Stimulated activated naive CD8-positive, alpha-beta T cell treated with anti-CD3 and anti-CD28 coated beads, Interleukin-15, Interleukin-2, amounts not matched to agents 100 ng/mL and 50 ng/mL, for 24 hours (primary cell): ENCODE measurements at regions not wholly inside any gene's neighbourhood (a gene's known extent, or its start where the extent isn't known, plus 50 kb on each side); places are given as distances from the start of the nearest gene placed in this dataset.
"Not testable (repeated sequence)": the region's sequence is repeated elsewhere in the genome, so short reads cannot be mapped to it uniquely, and the experiment has no call there.

Source experiments
- H3K27ac Mint-ChIP-seq: one replicate; pipeline ENCODE4 v1.8.0; 2021; ENCODE audit warnings: mild to moderate bottlenecking, mixed read lengths
- H3K27me3 Mint-ChIP-seq: one replicate; pipeline ENCODE4 v1.8.0; 2021; ENCODE audit warnings: mixed read lengths
- H3K36me3 Mint-ChIP-seq: one replicate; pipeline ENCODE4 v1.8.0; 2021; ENCODE audit warnings: low read depth, mixed read lengths
- H3K4me1 Mint-ChIP-seq: one replicate; pipeline ENCODE4 v1.8.0; 2021; ENCODE audit warnings: low read depth, mixed read lengths
- H3K4me3 Mint-ChIP-seq: one replicate; pipeline ENCODE4 v1.8.0; 2021; ENCODE audit warnings: mild to moderate bottlenecking, mixed read lengths
- H3K9me3 Mint-ChIP-seq: one replicate; pipeline ENCODE4 v1.8.0; 2021; ENCODE audit warnings: mixed read lengths

DNA sequence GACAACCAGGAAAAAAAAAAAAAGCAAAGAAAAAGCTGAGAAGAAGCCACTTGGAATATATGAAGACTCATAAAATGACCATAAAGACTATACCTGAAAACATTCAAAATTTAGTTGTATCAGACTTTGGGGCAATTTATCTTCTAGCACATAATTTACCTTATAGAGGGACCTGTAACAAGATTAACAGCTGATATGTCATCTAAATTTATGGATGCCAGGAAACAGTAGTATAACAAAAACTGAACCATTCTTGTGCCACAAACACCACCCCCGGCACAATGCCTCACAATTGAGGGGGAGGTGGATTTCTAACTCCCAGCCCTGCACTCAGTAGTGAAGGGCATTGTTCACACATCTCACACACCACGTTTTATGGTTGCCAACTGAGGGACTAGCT lies 1352.0 kb downstream of the BRINP3 start:
- Mint-ChIP-seq H3K36me3 (no peaks in the 10 kb centered on the region), H3K9me3 (peaks cover 19% of the 10 kb centered on the region), H3K4me3 (no peak overlapping the region), H3K4me1 (no peaks in the 10 kb centered on the region), H3K27ac (no peak overlapping the region), H3K27me3 (no peaks in the 10 kb centered on the region)

DNA sequence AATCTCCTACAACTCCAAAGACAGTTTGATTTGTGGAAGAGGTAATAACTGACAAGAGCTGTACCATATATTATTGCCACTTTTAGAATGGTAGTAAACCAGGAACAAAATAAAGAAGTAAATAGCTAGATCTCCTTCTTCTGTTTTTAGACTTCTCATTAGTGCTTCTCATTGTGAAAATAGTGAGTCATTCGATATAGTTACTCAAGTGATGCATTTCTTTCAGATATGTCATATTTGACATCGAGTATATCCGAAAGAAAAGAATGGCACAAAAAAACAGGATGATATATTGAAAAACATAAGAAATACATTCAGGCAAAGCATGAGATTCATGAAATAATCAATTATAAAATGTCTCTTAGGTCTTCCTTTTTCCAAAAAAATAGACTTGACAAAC lies 1346.1 kb downstream of the BRINP3 start:
- Mint-ChIP-seq H3K27me3 (no peaks in the 10 kb centered on the region), H3K36me3 (no peaks in the 10 kb centered on the region), H3K4me3 (no peak overlapping the region), H3K9me3 (peaks cover 13% of the 10 kb centered on the region), H3K4me1 (no peaks in the 10 kb centered on the region), H3K27ac (no peak overlapping the region)

DNA sequence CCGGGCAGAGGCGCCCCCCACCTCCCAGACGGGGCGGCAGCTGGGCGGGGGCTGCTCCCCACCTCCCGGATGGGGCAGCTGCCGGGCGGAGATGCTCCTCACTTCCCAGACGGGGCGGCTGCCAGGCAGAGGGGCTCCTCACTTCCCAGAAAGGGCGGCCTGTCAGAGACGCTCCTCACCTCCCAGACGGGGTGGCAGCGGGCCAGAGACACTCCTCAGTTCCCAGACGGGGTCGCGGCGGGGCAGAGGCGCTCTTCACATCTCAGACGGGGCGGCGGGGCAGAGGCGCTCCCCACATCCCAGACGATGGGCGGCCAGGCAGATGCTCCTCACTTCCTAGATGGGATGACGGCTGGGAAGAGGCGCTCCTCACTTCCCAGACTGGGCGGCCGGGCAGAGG lies 1337.9 kb downstream of the BRINP3 start:
- H3K4me3 Mint-ChIP-seq, H3K36me3 Mint-ChIP-seq, H3K4me1 Mint-ChIP-seq, H3K27me3 Mint-ChIP-seq, H3K27ac Mint-ChIP-seq, H3K9me3 Mint-ChIP-seq: not testable (repeated sequence)

DNA sequence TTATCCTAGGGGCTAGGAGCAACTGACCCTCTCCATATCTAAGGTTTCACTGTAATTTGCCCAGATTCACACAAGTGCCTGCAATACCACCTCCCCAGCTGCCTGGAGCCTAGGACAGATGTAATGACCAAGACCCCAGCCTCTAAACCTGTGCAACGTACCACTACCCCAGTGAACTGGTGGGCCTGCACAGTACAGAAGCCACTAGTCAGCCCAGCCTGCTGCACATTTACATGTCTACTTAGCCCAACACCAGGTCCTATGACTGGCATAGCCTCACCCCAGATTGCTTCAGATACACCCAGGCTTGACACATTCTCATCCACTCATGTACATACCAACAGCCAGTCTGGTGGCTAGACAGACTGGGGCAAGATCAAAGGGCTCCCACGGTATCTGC lies 1336.6 kb downstream of the BRINP3 start:
- Mint-ChIP-seq H3K36me3 (no peaks in the 10 kb centered on the region), H3K4me3 (no peak overlapping the region), H3K4me1 (no peaks in the 10 kb centered on the region), H3K9me3 (peaks cover 7% of the 10 kb centered on the region), H3K27ac (no peak overlapping the region), H3K27me3 (no peaks in the 10 kb centered on the region)

DNA sequence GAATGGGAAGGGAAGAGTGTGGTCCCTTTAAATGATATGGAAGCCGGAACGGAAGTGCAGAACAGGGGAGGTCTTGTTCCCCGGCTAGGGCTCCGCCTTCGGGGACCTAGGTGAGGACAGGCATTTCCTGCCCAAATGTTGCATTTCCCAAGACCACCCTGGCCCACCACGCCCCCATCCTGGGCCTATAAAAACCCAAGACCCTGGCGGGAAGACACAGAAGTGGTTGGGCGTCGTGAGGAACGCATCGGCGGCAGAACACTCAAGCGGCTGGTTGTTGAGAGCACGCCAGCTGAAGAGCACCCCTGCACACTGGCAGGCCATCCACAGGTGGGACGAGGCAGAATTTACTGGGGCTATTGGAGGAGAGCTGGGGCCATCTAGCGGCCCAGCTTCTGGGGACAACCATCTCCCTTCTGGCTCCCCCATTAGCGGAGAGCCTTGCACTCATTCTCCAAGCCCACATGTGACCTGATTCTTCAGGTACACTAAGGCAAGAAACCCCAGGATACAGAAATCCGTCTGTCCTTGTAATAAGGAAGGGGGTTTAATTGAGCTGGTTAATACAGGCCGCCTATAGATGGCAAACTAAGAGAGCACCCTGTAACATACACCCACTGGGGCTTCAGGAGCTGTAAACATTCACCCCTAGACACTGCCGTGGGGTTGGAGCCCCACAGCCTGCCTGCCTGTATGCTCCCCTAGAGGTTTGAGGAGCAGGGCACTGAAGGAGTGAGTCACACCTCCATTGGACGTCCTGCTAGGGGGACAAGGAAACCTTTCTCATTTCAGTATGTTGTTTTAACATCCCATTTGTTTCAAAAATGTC lies 1327.9 kb downstream of the BRINP3 start:
- Mint-ChIP-seq H3K36me3 (no peaks in the 10 kb centered on the region), H3K9me3 (peaks cover 4% of the 10 kb centered on the region), H3K27me3 (no peaks in the 10 kb centered on the region), H3K4me1 (no peaks in the 10 kb centered on the region), H3K4me3 (no peak overlapping the region), H3K27ac (no peak overlapping the region)

DNA sequence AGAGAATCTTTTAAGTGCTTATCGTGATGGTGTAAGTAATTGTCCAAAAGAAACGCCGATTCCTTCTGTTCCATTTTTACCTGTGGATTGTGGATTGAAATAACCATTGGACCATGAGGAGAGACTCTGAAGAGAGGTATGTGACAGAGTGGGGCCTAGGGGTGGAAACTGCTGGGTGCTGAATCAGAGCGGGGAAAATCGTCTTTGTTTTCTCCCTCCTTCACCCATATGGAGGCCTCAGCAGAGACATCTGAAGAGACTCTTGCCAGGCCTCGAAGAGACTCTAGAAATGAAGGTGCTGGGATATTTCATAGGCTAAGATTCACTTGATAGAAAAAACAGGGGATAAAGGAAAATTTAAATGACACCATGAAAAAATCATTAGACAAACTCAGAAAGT lies 1327.0 kb downstream of the BRINP3 start:
- Mint-ChIP-seq H3K36me3 (no peaks in the 10 kb centered on the region), H3K27me3 (no peaks in the 10 kb centered on the region), H3K4me3 (no peak overlapping the region), H3K27ac (no peak overlapping the region), H3K9me3 (peaks cover 6% of the 10 kb centered on the region), H3K4me1 (no peaks in the 10 kb centered on the region)

DNA sequence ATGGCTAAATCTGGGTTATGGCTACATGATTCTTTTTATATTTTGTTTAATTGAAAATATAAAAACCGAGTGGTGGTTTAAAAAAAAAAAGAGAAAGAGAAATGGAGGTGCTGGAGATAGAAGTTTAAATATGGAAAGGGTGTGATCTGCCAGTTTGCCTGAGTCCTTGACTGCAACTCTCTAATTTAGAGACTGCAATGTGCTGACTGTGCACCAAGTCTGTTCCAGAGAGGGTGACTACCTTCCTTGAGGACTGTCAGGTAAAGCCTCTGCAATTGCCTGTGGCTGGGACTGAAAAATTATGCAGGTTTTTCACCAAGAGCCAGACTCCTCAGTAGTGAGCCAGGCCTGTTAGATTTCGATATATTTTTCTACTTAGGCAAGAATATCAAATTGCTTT lies 1326.3 kb downstream of the BRINP3 start:
- Mint-ChIP-seq H3K4me1 (no peaks in the 10 kb centered on the region), H3K9me3 (peaks cover 11% of the 10 kb centered on the region), H3K27ac (no peak overlapping the region), H3K36me3 (no peaks in the 10 kb centered on the region), H3K4me3 (no peak overlapping the region), H3K27me3 (no peaks in the 10 kb centered on the region)

DNA sequence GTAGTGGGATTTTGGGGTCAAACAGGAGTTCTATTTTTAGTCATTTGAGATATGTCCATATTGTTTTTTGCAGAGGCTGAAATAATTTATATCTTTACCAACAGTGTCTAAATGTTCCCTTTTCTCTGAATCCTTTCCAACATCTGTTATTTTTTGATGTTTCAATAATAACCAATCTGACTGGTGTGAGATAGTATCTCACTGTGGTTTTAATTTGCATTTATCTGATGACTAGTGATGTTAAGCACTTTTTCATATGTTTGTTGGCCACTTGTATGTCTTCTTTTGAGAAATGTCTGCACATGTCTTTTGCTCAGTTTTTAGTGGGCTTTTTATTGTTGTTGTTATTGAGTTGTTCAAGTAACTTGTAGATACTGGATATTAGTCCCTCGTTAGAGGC lies 1325.0 kb downstream of the BRINP3 start:
- H3K36me3 Mint-ChIP-seq, result no peaks in the 10 kb centered on the region
- no peak overlapping the region for H3K27ac Mint-ChIP-seq
- H3K9me3 Mint-ChIP-seq, result peaks cover 11% of the 10 kb centered on the region
- no peak overlapping the region for H3K4me3 Mint-ChIP-seq
- H3K27me3 Mint-ChIP-seq, result no peaks in the 10 kb centered on the region
- H3K4me1 Mint-ChIP-seq, result no peaks in the 10 kb centered on the region

DNA sequence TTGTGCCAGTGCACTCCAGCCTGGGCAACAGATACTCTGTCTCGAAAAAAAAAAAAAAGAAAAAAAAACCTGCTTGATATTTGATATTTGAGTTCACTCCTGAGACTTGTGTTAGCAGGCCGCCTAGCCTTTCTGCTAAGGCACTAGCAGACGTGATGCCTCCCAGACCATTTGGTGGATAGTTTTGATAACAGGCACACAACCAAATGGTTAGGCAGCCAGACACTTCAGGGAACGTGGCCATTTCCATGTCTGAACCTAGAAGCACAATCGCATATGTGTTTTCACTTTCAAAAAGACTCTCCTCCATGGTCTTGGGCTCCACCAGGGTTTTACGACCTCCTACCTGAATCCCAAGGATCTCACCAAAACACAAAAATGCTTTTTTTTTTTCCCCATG lies 1319.5 kb downstream of the BRINP3 start:
- H3K9me3 Mint-ChIP-seq, result peaks cover 11% of the 10 kb centered on the region
- H3K36me3 Mint-ChIP-seq, result no peaks in the 10 kb centered on the region

DNA sequence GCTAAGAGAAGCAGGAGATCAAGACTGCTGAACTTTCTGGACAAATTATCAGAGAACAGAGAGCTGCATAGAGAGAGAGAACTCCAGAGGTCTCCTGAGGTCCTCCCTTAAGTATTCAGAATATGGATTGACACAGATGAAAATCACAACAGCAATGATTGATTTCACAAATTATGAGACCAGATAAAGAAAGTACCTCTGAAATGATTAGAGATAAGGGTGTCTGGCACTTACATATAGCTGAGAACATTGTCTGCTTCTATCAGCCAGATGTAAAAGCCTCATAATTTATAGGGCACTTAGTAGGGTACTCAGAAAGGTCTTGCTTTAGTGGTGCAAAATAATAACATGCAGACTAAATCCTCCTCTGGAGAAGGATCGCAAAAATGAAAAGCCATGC lies 1301.8 kb downstream of the BRINP3 start:
- H3K4me3 Mint-ChIP-seq, result no peak overlapping the region
- no peaks in the 10 kb centered on the region for H3K4me1 Mint-ChIP-seq
- H3K27me3 Mint-ChIP-seq, result no peaks in the 10 kb centered on the region
- peaks cover 12% of the 10 kb centered on the region for H3K9me3 Mint-ChIP-seq
- no peaks in the 10 kb centered on the region for H3K36me3 Mint-ChIP-seq
- H3K27ac Mint-ChIP-seq, result no peak overlapping the region

More for the DNA sequence above, 1319.5 kb downstream of the BRINP3 start:
- H3K27me3 Mint-ChIP-seq, result no peaks in the 10 kb centered on the region
- no peaks in the 10 kb centered on the region for H3K4me1 Mint-ChIP-seq
- no peak overlapping the region for H3K27ac Mint-ChIP-seq
- H3K4me3 Mint-ChIP-seq, result no peak overlapping the region

DNA sequence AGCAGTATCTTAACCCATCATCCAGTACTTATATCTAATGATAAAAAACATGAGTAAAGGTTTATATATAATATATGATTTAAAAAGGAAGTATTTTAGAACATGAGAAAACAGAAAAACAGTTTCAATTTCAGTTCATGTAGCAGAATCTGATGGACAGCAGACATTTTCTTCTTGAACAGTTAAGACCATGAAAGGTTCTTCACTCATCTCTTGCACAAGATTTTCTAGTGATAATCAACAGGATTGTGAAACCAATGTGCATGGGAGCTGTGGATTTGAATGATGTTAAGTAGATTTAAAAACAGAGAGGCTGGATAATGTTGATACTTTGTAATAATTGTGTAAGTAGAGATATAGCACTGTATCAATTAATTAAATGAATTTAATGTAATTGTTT lies 1297.6 kb downstream of the BRINP3 start:
- H3K36me3 Mint-ChIP-seq, result no peaks in the 10 kb centered on the region
- H3K9me3 Mint-ChIP-seq, result peaks cover 5% of the 10 kb centered on the region
- H3K4me3 Mint-ChIP-seq, result no peak overlapping the region
- no peak overlapping the region for H3K27ac Mint-ChIP-seq
- H3K27me3 Mint-ChIP-seq, result no peaks in the 10 kb centered on the region
- no peaks in the 10 kb centered on the region for H3K4me1 Mint-ChIP-seq

DNA sequence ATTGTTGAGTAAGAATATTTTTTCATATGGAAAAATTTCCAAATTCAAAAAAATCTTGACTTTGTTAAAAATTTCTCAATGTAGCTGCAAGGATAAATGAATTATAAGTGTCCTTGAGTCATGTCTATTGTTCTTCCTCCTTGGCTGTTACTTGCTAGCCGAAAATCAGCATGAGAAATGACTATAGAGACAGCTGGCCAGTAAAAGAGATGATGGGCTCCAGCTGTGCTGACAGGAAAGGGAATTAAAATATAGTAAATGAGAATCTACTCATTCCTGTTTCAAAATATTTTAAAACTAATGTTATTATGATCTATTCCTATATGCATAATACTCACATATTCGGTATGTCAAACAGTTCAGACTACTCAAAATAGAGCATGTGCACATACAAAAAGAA lies 1292.6 kb downstream of the BRINP3 start:
- no peaks in the 10 kb centered on the region for H3K4me1 Mint-ChIP-seq
- H3K9me3 Mint-ChIP-seq, result peaks cover 13% of the 10 kb centered on the region
- no peaks in the 10 kb centered on the region for H3K27me3 Mint-ChIP-seq
- no peak overlapping the region for H3K27ac Mint-ChIP-seq
- H3K36me3 Mint-ChIP-seq, result no peaks in the 10 kb centered on the region
- no peak overlapping the region for H3K4me3 Mint-ChIP-seq

DNA sequence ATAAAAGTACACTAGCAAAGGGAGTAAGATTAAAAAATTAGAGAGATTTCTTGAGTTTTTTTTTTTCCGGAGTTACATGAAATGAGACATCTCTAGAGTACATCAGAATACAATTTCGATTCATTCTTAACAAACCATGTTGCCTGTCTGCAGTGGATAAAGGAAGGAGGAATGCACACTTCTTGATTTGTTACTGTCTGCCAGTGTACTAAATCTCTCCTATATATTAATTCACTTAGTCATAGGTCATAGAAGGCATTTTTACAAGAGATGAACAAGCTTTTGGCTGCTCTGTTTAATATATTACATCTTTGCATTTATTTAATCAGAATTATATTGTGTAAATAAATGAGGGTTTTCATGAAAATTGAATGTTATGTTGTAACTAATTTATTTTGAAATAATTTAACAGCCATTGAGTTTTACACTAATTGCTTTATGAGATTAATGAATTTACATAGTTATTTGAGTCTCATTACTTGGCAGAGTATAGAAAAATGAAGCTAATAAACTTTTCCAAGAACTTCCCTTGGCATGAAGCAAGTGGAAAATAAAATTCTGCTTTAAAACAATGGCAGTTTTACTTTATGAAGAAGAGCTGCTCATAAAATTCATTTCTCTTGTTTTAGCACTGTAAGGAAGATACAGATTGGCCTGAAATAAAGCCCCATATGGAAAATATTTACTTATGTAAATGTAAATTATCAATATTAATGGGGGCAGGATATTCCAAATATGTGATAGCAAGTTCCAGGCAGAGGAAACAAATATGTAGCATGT lies 1284.7 kb downstream of the BRINP3 start:
- Mint-ChIP-seq H3K27me3 (no peaks in the 10 kb centered on the region), H3K27ac (no peak overlapping the region), H3K4me3 (no peak overlapping the region), H3K4me1 (no peaks in the 10 kb centered on the region), H3K9me3 (peaks cover 5% of the 10 kb centered on the region), H3K36me3 (no peaks in the 10 kb centered on the region)

DNA sequence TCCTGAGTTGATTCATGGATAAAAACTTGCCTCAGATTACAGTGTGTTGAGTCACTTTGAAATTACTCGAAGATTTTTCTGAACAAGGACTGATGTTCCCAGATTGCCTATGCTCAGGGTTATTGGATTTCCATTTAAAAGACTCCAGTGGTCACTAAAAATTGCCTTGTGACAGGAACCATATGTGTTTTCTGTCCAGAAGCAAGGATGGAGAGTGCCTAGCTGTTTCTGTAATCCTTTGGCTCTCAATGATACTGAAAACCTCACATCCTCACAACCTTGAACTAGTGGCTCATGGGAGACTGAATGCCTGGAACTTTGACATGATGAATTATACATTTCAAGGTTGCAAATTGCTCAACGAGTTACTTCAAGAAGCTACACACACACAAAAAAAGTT lies 1271.8 kb downstream of the BRINP3 start:
- no peak overlapping the region for H3K4me3 Mint-ChIP-seq
- H3K4me1 Mint-ChIP-seq, result no peaks in the 10 kb centered on the region
- no peak overlapping the region for H3K27ac Mint-ChIP-seq
- H3K36me3 Mint-ChIP-seq, result no peaks in the 10 kb centered on the region
- no peaks in the 10 kb centered on the region for H3K27me3 Mint-ChIP-seq
- peaks cover 4% of the 10 kb centered on the region for H3K9me3 Mint-ChIP-seq

DNA sequence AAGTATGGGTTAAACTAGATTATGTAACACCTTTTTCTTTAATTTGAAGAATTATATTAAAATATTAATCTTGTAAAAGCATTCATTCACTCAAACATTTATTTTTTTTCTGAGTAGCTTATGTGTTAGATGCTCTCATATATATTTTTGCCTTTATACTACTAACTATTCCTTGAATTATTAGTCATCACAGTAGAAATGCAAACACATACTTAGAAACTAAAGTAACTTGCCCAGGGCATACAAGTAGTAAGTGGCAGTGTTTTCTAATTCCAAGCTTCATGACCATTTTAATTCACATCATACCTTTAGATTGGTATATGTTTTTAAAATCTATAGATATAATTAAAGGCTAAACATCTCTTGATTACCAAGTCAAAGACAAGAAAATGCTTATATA lies 1271.0 kb downstream of the BRINP3 start:
- no peak overlapping the region for H3K4me3 Mint-ChIP-seq

More for the DNA sequence above, 1271.0 kb downstream of the BRINP3 start:
- H3K27me3 Mint-ChIP-seq, result no peaks in the 10 kb centered on the region
- H3K36me3 Mint-ChIP-seq, result no peaks in the 10 kb centered on the region
- H3K4me1 Mint-ChIP-seq, result no peaks in the 10 kb centered on the region
- H3K27ac Mint-ChIP-seq, result no peak overlapping the region
- H3K9me3 Mint-ChIP-seq, result peaks cover 4% of the 10 kb centered on the region
